ENCODE measurements at regions not wholly inside any gene's neighbourhood (a gene's known extent, or its start where the extent isn't known, plus 50 kb on each side); places are given as distances from the start of the nearest gene placed in this dataset.
"Not testable (repeated sequence)": the region's sequence is repeated elsewhere in the genome, so short reads cannot be mapped to it uniquely, and the experiment has no call there.

GRCh38 chr20:53824779-53825178 is 231.1 kb upstream of the ZNF217 start:
- H3K9me3 Mint-ChIP-seq: peaks cover 2% of the 10 kb centered on the region

GRCh38 chr20:53823121-53823764 is 229.6 kb upstream of the ZNF217 start:
- Mint-ChIP-seq H3K4me3 (no peak overlapping the region), H3K9me3 (peaks cover 6% of the 10 kb centered on the region), H3K27ac (no peak overlapping the region), H3K36me3 (ENCODE audit: low read depth) (peaks cover 2% of the 10 kb centered on the region), H3K27me3 (no peaks in the 10 kb centered on the region), H3K4me1 (ENCODE audit: low read depth) (peaks cover 17% of the 10 kb centered on the region)
- ChIA-PET CTCF (no interaction called here), POLR2A (interaction anchor here (0.5 kb wide), 1 partner anchor 12 kb away, joined by 3 read pairs; no protein-coding TSS in a partner anchor)
- no peak for DNase-seq
- no peak for ATAC-seq
- intact Hi-C loops (cut with micrococcal nuclease): no loop called here
- no peak for TF ChIP-seq CTCF (IDR thresholded peaks at IDR 0.05)

More at GRCh38 chr20:53824779-53825178, 231.1 kb upstream of the ZNF217 start:
- Mint-ChIP-seq H3K36me3 (ENCODE audit: low read depth) (no peaks in the 10 kb centered on the region), H3K27ac (no peak overlapping the region), H3K4me1 (ENCODE audit: low read depth) (peaks cover 23% of the 10 kb centered on the region), H3K4me3 (no peak overlapping the region), H3K27me3 (no peaks in the 10 kb centered on the region)
- POLR2A ChIA-PET: interaction anchor here (1.0 kb wide), 1 partner anchor 73 kb away, joined by 3 read pairs; no protein-coding TSS in a partner anchor
- ATAC-seq: no peak
- intact Hi-C loops (cut with micrococcal nuclease): no loop called here
- CTCF ChIA-PET: interaction anchor here (1.3 kb wide), 2 partner anchors 8 to 117 kb away, joined by 3 to 8 read pairs; no protein-coding TSS in a partner anchor
- no peak for DNase-seq
- TF ChIP-seq CTCF (IDR thresholded peaks at IDR 0.05): no peak

GRCh38 chr20:53822534-53822933 is 228.9 kb upstream of the ZNF217 start:
- CTCF ChIA-PET: no interaction called here
- POLR2A ChIA-PET: no interaction called here
- Mint-ChIP-seq H3K9me3 (peaks cover 6% of the 10 kb centered on the region), H3K27ac (no peak overlapping the region), H3K4me1 (ENCODE audit: low read depth) (peaks cover 10% of the 10 kb centered on the region), H3K36me3 (ENCODE audit: low read depth) (peaks cover 2% of the 10 kb centered on the region), H3K4me3 (no peak overlapping the region), H3K27me3 (no peaks in the 10 kb centered on the region)
- no peak for TF ChIP-seq CTCF (IDR thresholded peaks at IDR 0.05)
- intact Hi-C loops (cut with micrococcal nuclease): no loop called here
- DNase-seq (no peak), ATAC-seq (no peak)

GRCh38 chr20:53819973-53820451 is 226.4 kb upstream of the ZNF217 start:
- Mint-ChIP-seq H3K27me3 (no peaks in the 10 kb centered on the region), H3K36me3 (ENCODE audit: low read depth) (peaks cover 2% of the 10 kb centered on the region), H3K9me3 (peaks cover 6% of the 10 kb centered on the region), H3K4me3 (no peak overlapping the region), H3K27ac (no peak overlapping the region), H3K4me1 (ENCODE audit: low read depth) (peaks cover 21% of the 10 kb centered on the region)
- DNase-seq: no peak
- ChIA-PET CTCF (interaction anchor here (1.0 to 1.1 kb wide), 2 partner anchors 109 to 125 kb away, joined by 3 read pairs; no protein-coding TSS in a partner anchor), POLR2A (interaction anchor here (0.8 kb wide), 1 partner anchor 112 kb away, joined by 3 read pairs; no protein-coding TSS in a partner anchor)
- no peak for ATAC-seq
- intact Hi-C loops (cut with micrococcal nuclease): no loop called here
- no peak for TF ChIP-seq CTCF (IDR thresholded peaks at IDR 0.05)

- Mint-ChIP-seq H3K27me3 (no peaks in the 10 kb centered on the region), H3K4me3 (no peak overlapping the region), H3K36me3 (ENCODE audit: low read depth) (peaks cover 2% of the 10 kb centered on the region), H3K9me3 (peaks cover 6% of the 10 kb centered on the region), H3K27ac (no peak overlapping the region), H3K4me1 (ENCODE audit: low read depth) (peaks cover 34% of the 10 kb centered on the region)
- POLR2A ChIA-PET: interaction anchor here (0.6 to 0.7 kb wide), 2 partner anchors 83 to 300 kb away, joined by 3 to 4 read pairs; no protein-coding TSS in a partner anchor
- CTCF ChIA-PET: no interaction called here
- ATAC-seq: no peak
- intact Hi-C loops (cut with micrococcal nuclease): no loop called here
- DNase-seq: no peak
- TF ChIP-seq CTCF (IDR thresholded peaks at IDR 0.05): no peak
Measured at GRCh38 chr20:53818457-53819177, 225.0 kb upstream of the ZNF217 start.

- H3K4me1 Mint-ChIP-seq (ENCODE audit: low read depth): peaks cover 34% of the 10 kb centered on the region
- H3K27ac Mint-ChIP-seq; POLR2A ChIA-PET; ATAC-seq; H3K27me3 Mint-ChIP-seq; DNase-seq; H3K9me3 Mint-ChIP-seq; H3K36me3 Mint-ChIP-seq (ENCODE audit: low read depth); H3K4me3 Mint-ChIP-seq; intact Hi-C loops (cut with micrococcal nuclease): not testable (repeated sequence)
- CTCF ChIA-PET: interaction anchor here (0.9 to 1.3 kb wide), 3 partner anchors 31 to 83 kb away, joined by 3 read pairs; no protein-coding TSS in a partner anchor
Measured at GRCh38 chr20:53817513-53817912, 223.9 kb upstream of the ZNF217 start.

Measured in activated CD8-positive, alpha-beta T cell treated with anti-CD3 and anti-CD28 coated beads for 36 hours (primary cell).